ENCODE measurements at regions not wholly inside any gene's neighbourhood (a gene's known extent, or its start where the extent isn't known, plus 50 kb on each side); places are given as distances from the start of the nearest gene placed in this dataset.

- no peak overlapping the region for H2BK20ac ChIP-seq (ENCODE audit: low read length)
- no peak overlapping the region for H4K8ac ChIP-seq (ENCODE audit: extremely low read depth, insufficient read depth, low read length)
- WGBS, 2 experiments (ENCODE audit: extremely low coverage in 1 of 2, insufficient coverage in 1 of 2, insufficient read length in 1 of 2, insufficient replicate concordance in 2 of 2, low coverage in 1 of 2, low lambda C conversion rate in 2 of 2, missing lambda C conversion rate in 1 of 2), result 86% methylated on average over 1 of the region's 1 CpG; no CpG with 5 or more reads in 1 of the 2 experiments
- no peak overlapping the region for H3K4ac ChIP-seq (replicated peaks; ENCODE audit: insufficient read length, low read depth, low read length)
- no peak overlapping the region for H2AFZ ChIP-seq (ENCODE audit: low read length)
- no peaks in the 10 kb centered on the region for H3K79me2 ChIP-seq (ENCODE audit: control insufficient read depth in 1 of 2, insufficient read depth in 2 of 2, low read length in 2 of 2)
- no peak overlapping the region for H2BK120ac ChIP-seq (replicated peaks; ENCODE audit: low read depth, low read length)
- no peak overlapping the region for H3K9ac ChIP-seq (replicated peaks in 1 of 4; ENCODE audit: extremely low read depth in 1 of 4, low read depth in 3 of 4, low read length in 3 of 4)
- H3K9me3 ChIP-seq (ENCODE audit: insufficient read depth in 2 of 2, low read depth in 1 of 2, low read length in 1 of 2), result peaks cover 0 to 6% of the 10 kb centered on the region in 2 experiments; a peak in 2 of 4 replicates
- no peak overlapping the region for H2BK15ac ChIP-seq (ENCODE audit: low read length)
- DNase-seq (ENCODE audit: low read depth in 1 of 2, low spot score in 2 of 2) (no peak), FAIRE-seq (no peak)
- H3K36me3 ChIP-seq (ENCODE audit: control insufficient read depth in 2 of 4, insufficient read depth in 4 of 4, low read length in 3 of 4), result no peaks in the 10 kb centered on the region
- no peak overlapping the region for H3K14ac ChIP-seq (ENCODE audit: insufficient read length)
- no peak overlapping the region for H3K4me2 ChIP-seq (ENCODE audit: insufficient read depth in 1 of 2, low read depth in 2 of 2, low read length in 2 of 2)
- H2BK5ac ChIP-seq (ENCODE audit: low read depth, low read length), result no peak overlapping the region
- H3K23ac ChIP-seq (ENCODE audit: insufficient read length), result no peak overlapping the region
- H3K4me3 ChIP-seq (ENCODE audit: extremely low read depth in 1 of 4, insufficient read depth in 2 of 4, low read depth in 3 of 4, low read length in 4 of 4), result no peak overlapping the region
- ChIA-PET CTCF (ENCODE audit: partially characterized antibody) (no interaction called here), POLR2A (ENCODE audit: partially characterized antibody) (no interaction called here)
- H4K91ac ChIP-seq (replicated peaks; ENCODE audit: insufficient read length, low read length), result no peak overlapping the region
- H3K56ac ChIP-seq (replicated peaks; ENCODE audit: insufficient read length, low read depth, low read length), result no peak overlapping the region
- H3K4me1 ChIP-seq (replicated peaks in 1 of 4; ENCODE audit: control insufficient read depth in 3 of 4, insufficient read depth in 4 of 4, low read length in 3 of 4), result no peaks in the 10 kb centered on the region
- H2AK5ac ChIP-seq (ENCODE audit: low read depth, low read length), result no peak overlapping the region
- H4K5ac ChIP-seq (ENCODE audit: insufficient read length, low read depth, low read length), result no peak overlapping the region
- H3K27me3 ChIP-seq (replicated peaks in 1 of 4; ENCODE audit: control insufficient read depth in 3 of 4, extremely low read depth in 1 of 4, insufficient read depth in 3 of 4, low read length in 3 of 4), result no peaks in the 10 kb centered on the region
- H4K20me1 ChIP-seq (replicated peaks in 1 of 2; ENCODE audit: control insufficient read depth in 1 of 2, insufficient read depth in 2 of 2, low read length in 2 of 2), result no peaks in the 10 kb centered on the region
- TF ChIP-seq HDAC6 (IDR thresholded peaks at IDR 0.05; ENCODE audit: low read depth, low read length) (no peak), TAF7 (optimal IDR thresholded peaks at IDR 0.05; ENCODE audit: borderline replicate concordance, low read depth, low read length) (no peak), SP2 (IDR thresholded peaks at IDR 0.05; ENCODE audit: low read length) (no peak), POLR2A (IDR thresholded peaks at IDR 0.05; ENCODE audit: control extremely low read depth in 1 of 2, low read depth in 2 of 2, low read length in 2 of 2) (no peak), POLR2AphosphoS5 (IDR thresholded peaks at IDR 0.05; ENCODE audit: low read depth, low read length) (no peak), ZNF274 (IDR thresholded peaks at IDR 0.05; ENCODE audit: borderline replicate concordance, extremely low read depth, low read length) (no peak), YY1 (IDR thresholded peaks at IDR 0.05; ENCODE audit: low read depth, low read length) (no peak), SIRT6 (IDR thresholded peaks at IDR 0.05; ENCODE audit: low read length) (no peak), TAF1 (IDR thresholded peaks at IDR 0.05; ENCODE audit: low read depth, low read length) (no peak)
- H3K18ac ChIP-seq (ENCODE audit: extremely low read depth, low read length), result no peak overlapping the region
- H3K23me2 ChIP-seq (ENCODE audit: low read depth, low read length), result no peaks in the 10 kb centered on the region
- no peaks in the 10 kb centered on the region for H3K79me1 ChIP-seq (ENCODE audit: low read depth, low read length)
- H2BK12ac ChIP-seq (ENCODE audit: low read depth, low read length), result no peak overlapping the region
- H3K27ac ChIP-seq (ENCODE audit: low read depth, low read length), result no peak overlapping the region
Measured at GRCh38 chr2:40027968-40028367, 248.9 kb upstream of the THUMPD2 start.

Data from H1 (cell line).